ENCODE measurements at regions not wholly inside any gene's neighbourhood (a gene's known extent, or its start where the extent isn't known, plus 50 kb on each side); places are given as distances from the start of the nearest gene placed in this dataset.

DNA sequence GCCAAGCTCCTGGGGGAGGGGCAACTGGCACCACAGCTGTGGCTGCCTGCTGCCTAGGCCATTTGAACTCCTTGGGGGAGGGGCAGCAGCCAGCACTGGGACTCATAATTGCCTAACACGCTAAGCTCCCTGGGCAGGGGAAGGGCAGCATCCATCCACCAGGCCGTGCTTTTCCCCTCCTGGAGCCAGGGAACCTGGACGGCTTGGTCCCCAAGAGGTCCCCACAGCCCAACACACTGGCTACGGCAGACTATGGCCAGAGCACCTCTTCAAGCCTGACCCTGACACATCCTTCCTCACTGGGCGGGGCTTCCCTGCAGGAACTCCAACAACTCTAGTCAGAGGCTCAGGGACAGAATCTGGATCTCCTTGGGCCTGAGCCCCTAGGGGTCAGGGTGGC, 269.4 kb downstream of the RNF144B start:
- TF ChIP-seq TAF1 (IDR thresholded peaks at IDR 0.05; ENCODE audit: low read depth), result no peak
- TF ChIP-seq YY1 (IDR thresholded peaks at IDR 0.05; ENCODE audit: low read depth), result no peak
- no peak for TF ChIP-seq RAD21 (IDR thresholded peaks at IDR 0.05; ENCODE audit: low read depth)
- TF ChIP-seq, protein P1, sequence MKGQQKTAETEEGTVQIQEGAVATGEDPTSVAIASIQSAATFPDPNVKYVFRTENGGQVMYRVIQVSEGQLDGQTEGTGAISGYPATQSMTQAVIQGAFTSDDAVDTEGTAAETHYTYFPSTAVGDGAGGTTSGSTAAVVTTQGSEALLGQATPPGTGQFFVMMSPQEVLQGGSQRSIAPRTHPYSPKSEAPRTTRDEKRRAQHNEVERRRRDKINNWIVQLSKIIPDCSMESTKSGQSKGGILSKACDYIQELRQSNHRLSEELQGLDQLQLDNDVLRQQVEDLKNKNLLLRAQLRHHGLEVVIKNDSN (IDR thresholded peaks at IDR 0.05), result no peak
- TF ChIP-seq TCF12 (IDR thresholded peaks at IDR 0.05; ENCODE audit: low read depth), result no peak
- TF ChIP-seq NFIC (IDR thresholded peaks at IDR 0.05), result no peak
- TF ChIP-seq, protein P2, sequence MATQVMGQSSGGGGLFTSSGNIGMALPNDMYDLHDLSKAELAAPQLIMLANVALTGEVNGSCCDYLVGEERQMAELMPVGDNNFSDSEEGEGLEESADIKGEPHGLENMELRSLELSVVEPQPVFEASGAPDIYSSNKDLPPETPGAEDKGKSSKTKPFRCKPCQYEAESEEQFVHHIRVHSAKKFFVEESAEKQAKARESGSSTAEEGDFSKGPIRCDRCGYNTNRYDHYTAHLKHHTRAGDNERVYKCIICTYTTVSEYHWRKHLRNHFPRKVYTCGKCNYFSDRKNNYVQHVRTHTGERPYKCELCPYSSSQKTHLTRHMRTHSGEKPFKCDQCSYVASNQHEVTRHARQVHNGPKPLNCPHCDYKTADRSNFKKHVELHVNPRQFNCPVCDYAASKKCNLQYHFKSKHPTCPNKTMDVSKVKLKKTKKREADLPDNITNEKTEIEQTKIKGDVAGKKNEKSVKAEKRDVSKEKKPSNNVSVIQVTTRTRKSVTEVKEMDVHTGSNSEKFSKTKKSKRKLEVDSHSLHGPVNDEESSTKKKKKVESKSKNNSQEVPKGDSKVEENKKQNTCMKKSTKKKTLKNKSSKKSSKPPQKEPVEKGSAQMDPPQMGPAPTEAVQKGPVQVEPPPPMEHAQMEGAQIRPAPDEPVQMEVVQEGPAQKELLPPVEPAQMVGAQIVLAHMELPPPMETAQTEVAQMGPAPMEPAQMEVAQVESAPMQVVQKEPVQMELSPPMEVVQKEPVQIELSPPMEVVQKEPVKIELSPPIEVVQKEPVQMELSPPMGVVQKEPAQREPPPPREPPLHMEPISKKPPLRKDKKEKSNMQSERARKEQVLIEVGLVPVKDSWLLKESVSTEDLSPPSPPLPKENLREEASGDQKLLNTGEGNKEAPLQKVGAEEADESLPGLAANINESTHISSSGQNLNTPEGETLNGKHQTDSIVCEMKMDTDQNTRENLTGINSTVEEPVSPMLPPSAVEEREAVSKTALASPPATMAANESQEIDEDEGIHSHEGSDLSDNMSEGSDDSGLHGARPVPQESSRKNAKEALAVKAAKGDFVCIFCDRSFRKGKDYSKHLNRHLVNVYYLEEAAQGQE (IDR thresholded peaks at IDR 0.05; ENCODE audit: low read depth), result no peak
- no peak for TF ChIP-seq CEBPB (IDR thresholded peaks at IDR 0.05)
- TF ChIP-seq ZBTB7A (IDR thresholded peaks at IDR 0.05; ENCODE audit: low read depth), result no peak
- TF ChIP-seq, protein P3, sequence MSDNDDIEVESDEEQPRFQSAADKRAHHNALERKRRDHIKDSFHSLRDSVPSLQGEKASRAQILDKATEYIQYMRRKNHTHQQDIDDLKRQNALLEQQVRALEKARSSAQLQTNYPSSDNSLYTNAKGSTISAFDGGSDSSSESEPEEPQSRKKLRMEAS (IDR thresholded peaks at IDR 0.05), result no peak
- no peak for TF ChIP-seq FOXM1 (IDR thresholded peaks at IDR 0.05; ENCODE audit: borderline replicate concordance, low read depth)
